ENCODE measurements at regions not wholly inside any gene's neighbourhood (a gene's known extent, or its start where the extent isn't known, plus 50 kb on each side); places are given as distances from the start of the nearest gene placed in this dataset.
"Not testable (repeated sequence)": the region's sequence is repeated elsewhere in the genome, so short reads cannot be mapped to it uniquely, and the experiment has no call there.

- Mint-ChIP-seq H3K36me3 (no peaks in the 10 kb centered on the region), H3K9me3 (peaks cover 7% of the 10 kb centered on the region), H3K4me3 (no peak overlapping the region), H3K27me3 (no peaks in the 10 kb centered on the region), H3K4me1 (ENCODE audit: low read depth in 2 of 2) (no peaks in the 10 kb centered on the region), H3K27ac (no peak overlapping the region)
- no peak for DNase-seq (ENCODE audit: low spot score)
- ATAC-seq: no peak
Observed at GRCh38 chr14:43308421-43309110, 1198.5 kb downstream of the FSCB start.

- DNase-seq (ENCODE audit: low spot score): no peak
- Mint-ChIP-seq H3K27ac (no peak overlapping the region), H3K27me3 (no peaks in the 10 kb centered on the region), H3K4me1 (ENCODE audit: low read depth in 2 of 2) (no peaks in the 10 kb centered on the region), H3K4me3 (no peak overlapping the region), H3K9me3 (peaks cover 7% of the 10 kb centered on the region), H3K36me3 (no peaks in the 10 kb centered on the region)
- no peak for ATAC-seq
Observed at GRCh38 chr14:43307836-43308235, 1199.2 kb downstream of the FSCB start.

- DNase-seq (ENCODE audit: low spot score): no peak
Observed at GRCh38 chr14:43306053-43306452, 1201.0 kb downstream of the FSCB start.

GRCh38 chr14:43297794-43298193 lies 1209.3 kb downstream of the FSCB start:
- no peaks in the 10 kb centered on the region for H3K4me1 Mint-ChIP-seq (ENCODE audit: low read depth in 2 of 2)

More at GRCh38 chr14:43306053-43306452, 1201.0 kb downstream of the FSCB start:
- H3K36me3 Mint-ChIP-seq: no peaks in the 10 kb centered on the region
- peaks cover under 1% of the 10 kb centered on the region for H3K9me3 Mint-ChIP-seq
- no peak overlapping the region for H3K27ac Mint-ChIP-seq
- no peaks in the 10 kb centered on the region for H3K27me3 Mint-ChIP-seq
- no peaks in the 10 kb centered on the region for H3K4me1 Mint-ChIP-seq (ENCODE audit: low read depth in 2 of 2)
- H3K4me3 Mint-ChIP-seq: no peak overlapping the region
- no peak for ATAC-seq

GRCh38 chr14:43296061-43296460 lies 1211.0 kb downstream of the FSCB start:
- peaks cover 25% of the 10 kb centered on the region for H3K9me3 Mint-ChIP-seq
- not testable (repeated sequence) for H3K4me3 Mint-ChIP-seq

More at GRCh38 chr14:43297794-43298193, 1209.3 kb downstream of the FSCB start:
- no peak for ATAC-seq
- Mint-ChIP-seq H3K27ac (no peak overlapping the region), H3K36me3 (peaks cover 10% of the 10 kb centered on the region), H3K9me3 (peaks cover 23% of the 10 kb centered on the region), H3K4me3 (no peak overlapping the region), H3K27me3 (no peaks in the 10 kb centered on the region)
- no peak for DNase-seq (ENCODE audit: low spot score)

GRCh38 chr14:43285575-43285974 lies 1221.5 kb downstream of the FSCB start:
- H3K9me3 Mint-ChIP-seq: peaks cover 24% of the 10 kb centered on the region
- no peak overlapping the region for H3K4me3 Mint-ChIP-seq
- ATAC-seq (no peak), DNase-seq (ENCODE audit: low spot score) (no peak)
- H3K36me3 Mint-ChIP-seq: peaks cover 4% of the 10 kb centered on the region
- H3K27me3 Mint-ChIP-seq: no peaks in the 10 kb centered on the region
- no peak overlapping the region for H3K27ac Mint-ChIP-seq
- no peaks in the 10 kb centered on the region for H3K4me1 Mint-ChIP-seq (ENCODE audit: low read depth in 2 of 2)

More at GRCh38 chr14:43296061-43296460, 1211.0 kb downstream of the FSCB start:
- not testable (repeated sequence) for H3K27me3 Mint-ChIP-seq; DNase-seq (ENCODE audit: low spot score); H3K36me3 Mint-ChIP-seq; H3K27ac Mint-ChIP-seq; H3K4me1 Mint-ChIP-seq (ENCODE audit: low read depth in 2 of 2); ATAC-seq

- ATAC-seq (no peak), DNase-seq (ENCODE audit: low spot score) (no peak)
- no peaks in the 10 kb centered on the region for H3K27me3 Mint-ChIP-seq
- H3K4me3 Mint-ChIP-seq: no peak overlapping the region
- H3K4me1 Mint-ChIP-seq (ENCODE audit: low read depth in 2 of 2): no peaks in the 10 kb centered on the region
- peaks cover 22% of the 10 kb centered on the region for H3K9me3 Mint-ChIP-seq
- H3K27ac Mint-ChIP-seq: no peak overlapping the region
- H3K36me3 Mint-ChIP-seq: peaks cover 8% of the 10 kb centered on the region
Observed at GRCh38 chr14:43260056-43260455, 1247.0 kb downstream of the FSCB start.

- H3K36me3 Mint-ChIP-seq: peaks cover 12% of the 10 kb centered on the region
- no peaks in the 10 kb centered on the region for H3K4me1 Mint-ChIP-seq (ENCODE audit: low read depth in 2 of 2)
- no peaks in the 10 kb centered on the region for H3K27me3 Mint-ChIP-seq
- H3K9me3 Mint-ChIP-seq: peaks cover 24% of the 10 kb centered on the region
- no peak for ATAC-seq
- H3K27ac Mint-ChIP-seq: no peak overlapping the region
- H3K4me3 Mint-ChIP-seq: no peak overlapping the region
- DNase-seq (ENCODE audit: low spot score): no peak
Observed at GRCh38 chr14:43258396-43258795, 1248.7 kb downstream of the FSCB start.

- peaks cover 20% of the 10 kb centered on the region for H3K9me3 Mint-ChIP-seq
- DNase-seq (ENCODE audit: low spot score); H3K27ac Mint-ChIP-seq; H3K4me3 Mint-ChIP-seq; ATAC-seq; H3K27me3 Mint-ChIP-seq; H3K4me1 Mint-ChIP-seq (ENCODE audit: low read depth in 2 of 2): not testable (repeated sequence)
- H3K36me3 Mint-ChIP-seq: peaks cover 12% of the 10 kb centered on the region
Observed at GRCh38 chr14:43256996-43257395, 1250.1 kb downstream of the FSCB start.

- DNase-seq (ENCODE audit: low spot score): no peak
- no peak overlapping the region for H3K4me3 Mint-ChIP-seq
- H3K27ac Mint-ChIP-seq: no peak overlapping the region
- peaks cover 4% of the 10 kb centered on the region for H3K36me3 Mint-ChIP-seq
- H3K4me1 Mint-ChIP-seq (ENCODE audit: low read depth in 2 of 2): no peaks in the 10 kb centered on the region
- H3K9me3 Mint-ChIP-seq: peaks cover 13% of the 10 kb centered on the region
- H3K27me3 Mint-ChIP-seq: no peaks in the 10 kb centered on the region
- no peak for ATAC-seq
Observed at GRCh38 chr14:43252866-43253265, 1254.2 kb downstream of the FSCB start.

GRCh38 chr14:43249591-43249990 lies 1257.5 kb downstream of the FSCB start:
- no peak for ATAC-seq
- Mint-ChIP-seq H3K36me3 (peaks cover 3% of the 10 kb centered on the region), H3K27me3 (no peaks in the 10 kb centered on the region), H3K9me3 (peaks cover 11% of the 10 kb centered on the region), H3K27ac (no peak overlapping the region), H3K4me3 (no peak overlapping the region), H3K4me1 (ENCODE audit: low read depth in 2 of 2) (no peaks in the 10 kb centered on the region)
- DNase-seq (ENCODE audit: low spot score): no peak

- H3K4me1 Mint-ChIP-seq (ENCODE audit: low read depth in 2 of 2): no peaks in the 10 kb centered on the region
- H3K27me3 Mint-ChIP-seq: no peaks in the 10 kb centered on the region
- H3K9me3 Mint-ChIP-seq: peaks cover 9% of the 10 kb centered on the region
- no peak for ATAC-seq
- H3K27ac Mint-ChIP-seq: no peak overlapping the region
- no peak overlapping the region for H3K4me3 Mint-ChIP-seq
- no peak for DNase-seq (ENCODE audit: low spot score)
- H3K36me3 Mint-ChIP-seq: no peaks in the 10 kb centered on the region
Observed at GRCh38 chr14:43249116-43249515, 1258.0 kb downstream of the FSCB start.

- DNase-seq (ENCODE audit: low spot score) (no peak), ATAC-seq (no peak)
- Mint-ChIP-seq H3K36me3 (no peaks in the 10 kb centered on the region), H3K9me3 (peaks cover 12% of the 10 kb centered on the region), H3K4me3 (no peak overlapping the region), H3K4me1 (ENCODE audit: low read depth in 2 of 2) (no peaks in the 10 kb centered on the region), H3K27me3 (no peaks in the 10 kb centered on the region), H3K27ac (no peak overlapping the region)
Observed at GRCh38 chr14:43247877-43248276, 1259.2 kb downstream of the FSCB start.

GRCh38 chr14:43244142-43244625 lies 1262.9 kb downstream of the FSCB start:
- H3K27me3 Mint-ChIP-seq: no peaks in the 10 kb centered on the region
- peaks cover 16% of the 10 kb centered on the region for H3K9me3 Mint-ChIP-seq
- H3K4me1 Mint-ChIP-seq (ENCODE audit: low read depth in 2 of 2): no peaks in the 10 kb centered on the region
- no peak overlapping the region for H3K4me3 Mint-ChIP-seq
- DNase-seq (ENCODE audit: low spot score) (no peak), ATAC-seq (no peak)
- no peak overlapping the region for H3K27ac Mint-ChIP-seq
- H3K36me3 Mint-ChIP-seq: no peaks in the 10 kb centered on the region

- H3K27me3 Mint-ChIP-seq: no peaks in the 10 kb centered on the region
- no peaks in the 10 kb centered on the region for H3K36me3 Mint-ChIP-seq
- DNase-seq (ENCODE audit: low spot score) (no peak), ATAC-seq (no peak)
- H3K4me3 Mint-ChIP-seq: no peak overlapping the region
- H3K9me3 Mint-ChIP-seq: peaks cover 18% of the 10 kb centered on the region
- H3K4me1 Mint-ChIP-seq (ENCODE audit: low read depth in 2 of 2): no peaks in the 10 kb centered on the region
- no peak overlapping the region for H3K27ac Mint-ChIP-seq
Observed at GRCh38 chr14:43243168-43243567, 1263.9 kb downstream of the FSCB start.

Measured in natural killer cell treated with Interleukin-12 subunit alpha and Interleukin-12 subunit beta and Interleukin-15 and Interleukin-18, amount 100 ng/mL, for 72 hours (primary cell).